Skeletal muscle satellite cell (primary cell): ENCODE measurements at regions not wholly inside any gene's neighbourhood (a gene's known extent, or its start where the extent isn't known, plus 50 kb on each side); places are given as distances from the start of the nearest gene placed in this dataset.

ENCODE experiments used
- H3K27me3 ChIP-seq: 2 replicates; pipeline ENCODE4 v1.7.0; 2013; ENCODE audit warnings: low read length; ENCODE audit not compliant: control insufficient read depth, insufficient read depth
- H3K36me3 ChIP-seq: 2 replicates; pipeline ENCODE4 v1.7.0; 2013; ENCODE audit warnings: mild to moderate bottlenecking, control low read depth, low read length; ENCODE audit not compliant: insufficient read depth
- H3K4me1 ChIP-seq: 2 replicates; pipeline ENCODE4 v1.7.0; 2013; ENCODE audit warnings: low read length; ENCODE audit not compliant: control insufficient read depth, insufficient read depth
- H3K4me2 ChIP-seq: 2 replicates; pipeline ENCODE4 v1.7.0; 2013; ENCODE audit warnings: mild to moderate bottlenecking, low read length
- H3K4me3 ChIP-seq: 2 replicates; pipeline ENCODE4 v1.7.0; 2013; ENCODE audit warnings: low read length
- H3K9ac ChIP-seq: 2 replicates; pipeline ENCODE4 v1.7.0; 2013; ENCODE audit warnings: mild to moderate bottlenecking, low read depth, low read length, moderate library complexity
- H3K9me3 ChIP-seq: replicated peaks from 2 replicates; pipeline ENCODE4 v1.7.0; 2013; ENCODE audit warnings: mild to moderate bottlenecking, control low read depth, low read length

DNA sequence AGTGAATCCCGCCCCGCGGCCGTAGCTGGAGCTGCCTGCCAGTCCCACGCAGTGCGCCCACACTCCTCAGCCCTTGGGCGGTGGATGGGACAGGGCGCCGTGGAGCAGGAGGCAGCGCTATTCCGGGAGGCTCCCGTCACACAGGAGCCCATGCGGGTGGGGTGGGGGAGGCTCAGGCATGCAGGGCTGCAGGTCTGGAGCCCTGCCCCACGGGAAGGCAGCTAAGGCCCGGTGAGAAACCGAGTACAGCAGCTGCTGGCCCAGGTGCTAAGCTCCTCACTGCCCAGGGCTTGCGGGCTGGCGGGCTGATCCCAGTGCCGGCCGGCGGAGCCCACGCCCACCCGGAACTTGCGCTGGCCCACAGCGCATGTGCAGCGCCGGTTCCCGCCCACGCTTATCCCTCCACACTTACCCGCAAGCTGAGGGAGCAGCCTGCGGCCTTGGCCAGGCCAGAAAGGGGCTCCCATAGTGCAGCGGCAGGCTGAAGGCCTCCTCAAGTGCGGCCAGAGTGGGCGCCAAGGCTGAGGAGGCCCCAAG, 1152.8 kb upstream of the CELF4 start:
- no peaks in the 10 kb centered on the region for H3K9me3 ChIP-seq
- no peak overlapping the region for H3K4me2 ChIP-seq

DNA sequence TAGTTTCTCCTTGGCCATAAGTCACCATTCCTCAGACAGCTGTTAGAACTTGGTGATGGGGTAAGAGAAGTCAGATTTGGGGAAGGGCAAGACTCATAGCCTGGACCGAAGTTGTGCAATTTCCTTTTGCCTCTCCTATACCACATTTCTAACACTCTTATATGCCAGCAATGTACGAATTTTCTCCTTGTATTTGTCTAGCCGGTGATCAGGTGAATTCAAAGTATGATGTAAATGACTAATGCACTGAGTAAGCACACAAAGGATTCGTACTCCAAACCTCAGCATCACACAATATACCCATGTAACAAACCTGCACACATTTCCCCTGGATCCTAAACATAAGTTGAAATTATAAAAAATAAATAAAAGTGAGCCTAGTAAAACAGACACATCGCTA, 1143.5 kb upstream of the CELF4 start:
- Histone ChIP-seq H3K9ac (no peak overlapping the region), H3K4me2 (no peak overlapping the region), H3K36me3 (no peaks in the 10 kb centered on the region), H3K4me1 (no peaks in the 10 kb centered on the region), H3K27me3 (no peaks in the 10 kb centered on the region), H3K4me3 (no peak overlapping the region), H3K9me3 (no peaks in the 10 kb centered on the region)

More for the DNA sequence above, 1152.8 kb upstream of the CELF4 start:
- Histone ChIP-seq H3K36me3 (no peaks in the 10 kb centered on the region), H3K27me3 (no peaks in the 10 kb centered on the region), H3K9ac (no peak overlapping the region), H3K4me1 (no peaks in the 10 kb centered on the region), H3K4me3 (no peak overlapping the region)

DNA sequence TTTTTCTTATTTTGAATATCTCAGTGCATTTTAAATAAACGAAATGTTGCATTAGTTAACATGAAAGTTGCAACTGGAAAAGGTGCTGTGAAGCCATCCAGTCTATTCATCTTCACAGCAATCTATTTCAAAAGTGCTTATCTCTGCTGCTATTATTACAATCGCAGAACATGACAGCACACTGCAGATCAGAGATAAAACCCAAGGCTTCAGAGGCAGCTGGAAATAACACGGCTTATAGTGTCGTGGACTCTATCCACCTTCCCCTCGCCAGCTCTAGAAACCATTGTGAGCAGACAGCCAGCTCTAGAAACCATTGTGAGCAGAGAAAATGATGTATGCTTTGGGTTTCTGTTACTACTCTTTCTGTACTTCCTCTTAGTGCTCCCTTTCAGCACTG, 1140.8 kb upstream of the CELF4 start:
- Histone ChIP-seq H3K4me1 (no peaks in the 10 kb centered on the region), H3K9me3 (no peaks in the 10 kb centered on the region), H3K4me3 (no peak overlapping the region), H3K4me2 (no peak overlapping the region), H3K36me3 (no peaks in the 10 kb centered on the region), H3K9ac (no peak overlapping the region), H3K27me3 (no peaks in the 10 kb centered on the region)

DNA sequence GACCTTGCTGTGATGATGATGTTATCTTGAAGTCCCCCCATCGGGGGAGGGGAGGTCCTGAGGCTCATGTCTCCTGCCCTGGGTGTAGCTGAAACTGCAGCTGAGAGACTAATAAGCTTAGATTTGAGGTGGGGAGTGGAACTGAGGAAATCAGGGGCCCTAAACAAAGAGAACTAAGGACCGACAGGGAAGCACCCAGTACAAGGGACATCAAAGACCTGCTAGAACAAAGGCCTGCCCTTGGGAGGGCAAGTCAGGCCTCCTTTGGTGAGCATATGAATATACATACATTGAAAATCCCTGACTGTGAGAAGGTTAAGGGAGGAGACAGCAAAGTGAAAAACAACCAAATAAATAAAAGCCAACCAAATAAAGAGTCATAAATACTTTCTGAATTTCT, 1132.5 kb upstream of the CELF4 start:
- Histone ChIP-seq H3K9me3 (no peaks in the 10 kb centered on the region), H3K27me3 (no peaks in the 10 kb centered on the region), H3K4me3 (no peak overlapping the region), H3K9ac (no peak overlapping the region), H3K36me3 (no peaks in the 10 kb centered on the region), H3K4me2 (no peak overlapping the region), H3K4me1 (peaks cover 9% of the 10 kb centered on the region)

DNA sequence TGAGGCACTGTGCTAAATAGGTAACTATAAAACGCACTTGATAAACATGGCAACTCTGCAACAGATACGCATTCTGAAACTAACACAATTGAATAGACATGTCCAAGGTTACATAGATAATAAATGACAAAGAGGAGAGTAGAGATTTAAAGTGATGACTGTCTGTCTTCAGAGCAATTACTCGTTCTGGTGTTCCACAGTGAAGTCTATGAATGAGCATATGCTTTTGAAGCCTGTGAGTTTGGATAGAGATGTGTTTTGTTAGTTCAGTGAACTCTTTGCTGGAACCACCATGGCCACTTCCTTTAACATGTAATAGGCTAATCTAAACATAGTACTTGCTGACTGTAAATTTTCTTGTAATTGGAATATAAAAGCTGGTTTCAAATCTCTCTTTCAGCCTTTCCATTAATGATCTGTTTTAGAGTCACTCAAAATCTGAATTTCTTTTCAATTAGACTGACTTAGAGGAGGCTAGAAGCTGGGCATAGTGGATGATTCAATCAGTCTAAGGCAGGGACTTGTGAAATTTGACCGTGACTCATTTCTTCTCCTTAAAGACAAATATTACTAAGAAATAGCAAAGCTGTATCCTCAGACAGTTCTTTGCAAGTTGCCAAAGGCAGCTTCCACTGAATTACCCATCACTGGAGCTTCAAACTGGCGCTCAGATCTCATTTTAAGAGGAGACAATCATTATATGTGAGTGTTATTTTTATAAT, 1130.1 kb upstream of the CELF4 start:
- no peaks in the 10 kb centered on the region for H3K36me3 ChIP-seq
- peaks cover 9% of the 10 kb centered on the region for H3K4me1 ChIP-seq
- no peak overlapping the region for H3K4me2 ChIP-seq
- H3K9me3 ChIP-seq = no peaks in the 10 kb centered on the region
- H3K4me3 ChIP-seq = no peak overlapping the region
- H3K9ac ChIP-seq = no peak overlapping the region
- H3K27me3 ChIP-seq = no peaks in the 10 kb centered on the region

DNA sequence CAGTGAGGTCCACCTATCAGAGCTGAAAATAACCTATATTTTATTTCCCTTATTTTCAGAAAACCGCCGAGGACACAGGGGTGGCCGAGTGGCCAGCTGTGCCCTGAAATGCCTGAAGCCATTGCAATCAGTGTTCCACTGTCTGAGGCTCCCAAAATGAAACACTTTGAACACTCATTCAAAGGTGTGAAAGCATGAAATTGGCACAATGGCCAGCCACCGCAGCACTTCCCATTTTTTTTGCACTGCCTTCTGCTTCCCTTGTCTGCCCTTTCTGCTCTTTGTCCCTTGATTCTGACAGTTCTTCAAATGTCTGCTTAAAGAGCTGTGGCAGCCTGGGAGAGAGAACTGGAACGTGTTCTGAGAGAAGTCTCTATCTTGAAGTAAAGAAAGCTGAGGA, 1127.5 kb upstream of the CELF4 start:
- Histone ChIP-seq H3K27me3 (no peaks in the 10 kb centered on the region), H3K4me2 (no peak overlapping the region), H3K36me3 (no peaks in the 10 kb centered on the region), H3K4me3 (no peak overlapping the region), H3K9ac (no peak overlapping the region), H3K9me3 (no peaks in the 10 kb centered on the region), H3K4me1 (peaks cover 9% of the 10 kb centered on the region)

DNA sequence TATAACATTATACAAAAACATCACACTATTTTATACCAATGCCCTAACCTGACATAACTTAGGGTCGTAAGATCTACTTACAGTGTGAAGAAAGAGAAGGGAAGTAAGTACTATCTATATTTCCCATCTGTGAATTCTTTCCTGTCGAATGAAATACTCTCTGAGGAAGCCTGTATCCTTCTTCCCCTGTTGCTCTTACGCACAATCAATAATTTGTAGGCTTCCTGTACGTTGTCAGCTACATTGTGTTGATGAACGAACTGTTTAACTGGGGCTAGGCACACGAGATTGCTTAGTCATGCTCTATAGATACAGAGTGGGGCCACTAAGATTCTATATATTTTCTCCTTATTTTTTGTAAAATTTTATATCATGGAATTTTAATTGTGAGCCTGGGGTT, 1125.0 kb upstream of the CELF4 start:
- H3K4me1 ChIP-seq = peaks cover 2% of the 10 kb centered on the region
- H3K27me3 ChIP-seq = no peaks in the 10 kb centered on the region
- H3K4me3 ChIP-seq = no peak overlapping the region
- no peaks in the 10 kb centered on the region for H3K9me3 ChIP-seq
- no peaks in the 10 kb centered on the region for H3K36me3 ChIP-seq
- H3K4me2 ChIP-seq = no peak overlapping the region
- no peak overlapping the region for H3K9ac ChIP-seq

DNA sequence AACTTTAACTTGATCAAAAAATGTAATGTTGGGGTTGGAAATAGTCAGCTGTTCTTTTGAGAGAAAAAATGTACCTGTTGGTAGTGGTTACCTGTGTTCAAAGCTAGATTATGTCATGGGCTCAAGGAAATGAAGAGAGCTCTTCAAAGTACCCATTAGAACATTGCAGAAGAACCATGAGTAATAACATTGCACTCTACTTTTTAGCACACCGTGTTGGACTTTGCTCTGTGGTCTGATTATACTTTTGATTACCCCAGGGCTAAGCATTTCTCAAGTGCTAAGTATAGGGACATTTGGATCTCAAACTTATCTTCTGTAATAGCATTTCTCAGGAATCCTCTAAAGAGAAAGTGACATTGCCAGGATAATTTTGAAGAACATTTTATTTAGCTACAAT, 1122.8 kb upstream of the CELF4 start:
- H3K4me2 ChIP-seq = no peak overlapping the region
- H3K9me3 ChIP-seq = no peaks in the 10 kb centered on the region
- H3K4me3 ChIP-seq = no peak overlapping the region
- H3K36me3 ChIP-seq = no peaks in the 10 kb centered on the region
- H3K4me1 ChIP-seq = no peaks in the 10 kb centered on the region
- no peak overlapping the region for H3K9ac ChIP-seq
- H3K27me3 ChIP-seq = no peaks in the 10 kb centered on the region

DNA sequence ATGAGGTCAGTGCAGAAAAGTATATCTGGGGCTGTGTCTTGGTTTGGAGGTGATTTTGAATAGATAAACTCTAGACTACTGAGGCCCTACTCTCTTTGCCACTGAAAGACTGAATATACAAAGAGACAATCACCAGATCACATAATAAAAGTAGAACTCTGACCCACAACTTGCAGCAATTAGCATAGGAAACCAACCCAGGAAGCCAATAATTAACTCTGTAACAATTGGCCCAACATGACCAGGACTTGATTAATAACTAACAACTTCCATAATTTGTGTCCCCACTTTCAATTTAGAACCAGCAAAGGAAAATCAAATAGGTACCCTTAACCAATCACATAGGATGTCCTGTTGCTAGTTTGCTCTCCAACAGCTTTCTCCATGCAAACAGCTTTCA, 1104.9 kb upstream of the CELF4 start:
- Histone ChIP-seq H3K4me3 (no peak overlapping the region), H3K27me3 (no peaks in the 10 kb centered on the region), H3K36me3 (no peaks in the 10 kb centered on the region), H3K9ac (no peak overlapping the region), H3K4me2 (no peak overlapping the region), H3K9me3 (no peaks in the 10 kb centered on the region), H3K4me1 (no peaks in the 10 kb centered on the region)

DNA sequence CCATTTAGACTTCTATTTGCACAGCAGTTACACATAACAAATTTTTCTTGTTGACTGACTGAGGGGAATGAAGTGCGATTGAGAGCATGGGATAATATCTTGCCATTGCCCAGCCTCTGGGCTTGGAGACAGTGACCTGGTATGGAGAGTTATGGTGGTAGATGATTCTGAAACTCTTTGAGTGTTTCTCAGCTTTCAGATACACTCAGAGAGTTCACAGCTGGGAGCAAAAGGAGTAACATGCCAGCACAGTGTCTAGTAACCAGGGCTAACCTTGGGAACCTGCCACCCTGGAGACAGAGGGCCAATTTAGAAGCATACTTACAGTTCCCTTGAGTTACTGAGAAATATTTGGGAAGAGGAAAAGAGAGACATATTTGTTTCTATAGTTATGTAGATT, 1099.3 kb upstream of the CELF4 start:
- Histone ChIP-seq H3K27me3 (no peaks in the 10 kb centered on the region), H3K9me3 (no peaks in the 10 kb centered on the region), H3K36me3 (no peaks in the 10 kb centered on the region), H3K4me2 (no peak overlapping the region), H3K4me3 (no peak overlapping the region), H3K4me1 (no peaks in the 10 kb centered on the region), H3K9ac (no peak overlapping the region)

DNA sequence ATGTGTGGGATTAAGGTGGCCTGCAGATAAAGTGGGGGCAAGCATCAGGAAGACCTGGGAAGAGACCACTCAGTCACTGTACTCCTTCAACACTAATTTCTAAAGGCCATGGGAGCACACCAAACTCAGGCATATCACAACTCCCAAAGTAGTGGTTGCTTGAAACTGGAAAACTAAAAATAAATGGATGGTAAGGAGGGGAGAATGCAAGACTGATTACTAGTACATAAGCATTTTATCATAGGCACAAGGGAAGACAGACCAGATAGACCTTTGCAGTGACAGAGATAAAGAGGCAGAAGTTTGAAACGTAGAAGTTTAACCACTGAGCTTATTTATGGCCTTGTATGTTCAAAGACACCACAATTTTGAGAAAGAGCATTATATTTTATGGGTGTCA, 1098.1 kb upstream of the CELF4 start:
- H3K9me3 ChIP-seq = no peaks in the 10 kb centered on the region
- no peaks in the 10 kb centered on the region for H3K36me3 ChIP-seq
- H3K4me2 ChIP-seq = no peak overlapping the region
- H3K9ac ChIP-seq = no peak overlapping the region
- no peak overlapping the region for H3K4me3 ChIP-seq
- no peaks in the 10 kb centered on the region for H3K27me3 ChIP-seq
- H3K4me1 ChIP-seq = no peaks in the 10 kb centered on the region

DNA sequence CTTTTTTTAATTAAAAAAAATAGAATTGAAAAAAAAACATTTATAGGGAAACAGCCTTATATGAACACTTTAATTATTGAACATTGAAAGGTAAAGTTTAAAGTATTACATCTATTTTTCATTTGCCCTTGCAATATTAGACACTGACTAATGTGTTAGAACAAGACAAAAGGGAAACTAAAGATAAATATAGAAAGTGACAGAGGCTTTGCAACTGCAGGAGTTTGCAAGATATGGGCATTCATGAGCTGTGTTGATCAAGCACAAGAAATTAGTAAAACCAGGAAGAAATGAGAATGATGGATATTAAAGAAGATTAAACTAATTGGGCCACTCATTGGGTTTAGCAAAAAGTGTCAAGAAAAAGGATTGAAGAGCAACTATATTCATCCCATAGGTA, 1097.7 kb upstream of the CELF4 start:
- Histone ChIP-seq H3K4me2 (no peak overlapping the region), H3K36me3 (no peaks in the 10 kb centered on the region), H3K4me1 (no peaks in the 10 kb centered on the region), H3K9me3 (no peaks in the 10 kb centered on the region), H3K27me3 (no peaks in the 10 kb centered on the region), H3K4me3 (no peak overlapping the region), H3K9ac (no peak overlapping the region)
